Cerebellar cortex (tissue), 1 donor: ENCODE measurements at regions not wholly inside any gene's neighbourhood (a gene's known extent, or its start where the extent isn't known, plus 50 kb on each side); places are given as distances from the start of the nearest gene placed in this dataset.

ENCODE experiments used
- DNase-seq: peaks from one replicate; pipeline ENCODE4 v3.0.0-alpha.2; 2015; ENCODE audit warnings: low spot score

- no peak for DNase-seq
These were observed 61.8 kb upstream of the SFRP2 start for GRCh38 chr4:153850533-153851280.

- DNase-seq = no peak
These were observed 55.3 kb upstream of the SFRP2 start for GRCh38 chr4:153844144-153844543.
